ENCODE measurements at regions not wholly inside any gene's neighbourhood (a gene's known extent, or its start where the extent isn't known, plus 50 kb on each side); places are given as distances from the start of the nearest gene placed in this dataset.
A peak's percentile ranks its signal among the peaks of the same experiment; 100 is the strongest.

DNA sequence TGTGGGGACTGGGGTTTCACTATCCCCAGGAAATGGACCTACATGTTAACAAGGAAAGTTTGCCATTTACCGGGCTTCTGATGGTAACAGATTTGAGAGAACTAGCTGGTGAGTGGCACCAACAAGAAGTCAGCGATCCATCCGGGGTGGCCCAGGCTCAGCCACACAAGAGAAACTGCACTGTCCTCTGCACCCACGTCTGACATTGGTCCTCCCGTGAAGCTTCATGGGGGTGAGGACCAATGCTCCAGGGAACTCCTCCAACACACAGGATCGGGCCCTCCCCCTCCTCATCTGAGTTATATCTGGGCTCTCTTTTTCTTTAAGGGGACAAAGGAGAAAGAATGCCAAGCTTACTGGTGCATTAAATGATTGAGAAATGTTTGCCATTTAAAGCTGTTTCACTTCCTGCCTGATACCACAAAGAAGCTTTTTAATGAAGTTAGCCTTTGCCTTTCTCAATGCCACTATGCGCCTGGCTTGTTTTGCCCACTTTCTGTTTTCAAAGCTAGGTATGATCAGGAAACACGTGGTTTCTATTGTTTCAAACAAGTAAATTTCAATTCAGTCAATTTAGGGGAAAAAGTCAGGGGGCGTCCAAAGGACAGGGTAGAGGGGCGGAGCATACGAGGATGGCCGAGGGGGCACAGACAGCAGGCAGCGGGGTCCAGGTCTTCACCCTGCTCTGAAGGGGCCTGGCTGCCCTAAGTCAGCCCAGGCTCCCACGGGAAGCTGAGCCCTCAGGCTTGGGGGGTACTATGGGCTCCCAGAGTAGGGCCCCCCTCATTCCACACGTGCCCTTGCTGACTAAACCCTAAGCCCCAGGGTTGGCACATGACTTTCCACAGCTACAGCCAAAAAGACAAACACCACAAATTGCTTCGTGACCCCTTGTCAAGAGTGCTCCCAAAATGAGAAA is 204.0 kb upstream of the ID2 start:
- Histone ChIP-seq H3K4me1 (ENCODE audit: control insufficient read depth in 4 of 4, insufficient read depth in 4 of 4, low read length in 3 of 4) (peaks cover 11 to 48% (median 31%) of the 10 kb centered on the region in 4 donors), H3K4me3 (ENCODE audit: low read depth in 1 of 3, low read length in 3 of 3) (no peak overlapping the region), H3K9ac (ENCODE audit: low read depth in 1 of 2, low read length in 2 of 2) (peak overlapping the region in 1 of 2 donors; percentile 45), H3K36me3 (ENCODE audit: control insufficient read depth in 4 of 4, insufficient read depth in 3 of 4, low read depth in 1 of 4, low read length in 3 of 4) (no peaks in the 10 kb centered on the region), H3K27ac (ENCODE audit: low read depth in 1 of 2, low read length in 2 of 2) (peak overlapping the region; percentile 64 to 94), H3K27me3 (ENCODE audit: control insufficient read depth in 4 of 4, insufficient read depth in 4 of 4, low read length in 3 of 4) (no peaks in the 10 kb centered on the region), H3K9me3 (ENCODE audit: control insufficient read depth in 4 of 4, low read length in 3 of 4) (no peaks in the 10 kb centered on the region)
- peak; percentile 27 to 49 for TF ChIP-seq RAD21 (IDR thresholded peaks at IDR 0.05)
- no peak for TF ChIP-seq HNF4A (conservative IDR thresholded peaks at IDR 0.05)
- TF ChIP-seq YY1 (IDR thresholded peaks at IDR 0.05) = no peak
- TF ChIP-seq SP1 (IDR thresholded peaks at IDR 0.05) = peak; percentile 12
- TF ChIP-seq RXRA (IDR thresholded peaks at IDR 0.05) = no peak
- TF ChIP-seq GABPA (IDR thresholded peaks at IDR 0.05 in 1 of 2, conservative IDR thresholded peaks at IDR 0.05 in 1 of 2) = no peak
- TF ChIP-seq EGR1 (IDR thresholded peaks at IDR 0.05; ENCODE audit: low read depth in 2 of 2) = no peak
- WGBS = 75% methylated on average over 16 of the region's 16 CpGs
- no peak for DNase-seq (ENCODE audit: low spot score)

DNA sequence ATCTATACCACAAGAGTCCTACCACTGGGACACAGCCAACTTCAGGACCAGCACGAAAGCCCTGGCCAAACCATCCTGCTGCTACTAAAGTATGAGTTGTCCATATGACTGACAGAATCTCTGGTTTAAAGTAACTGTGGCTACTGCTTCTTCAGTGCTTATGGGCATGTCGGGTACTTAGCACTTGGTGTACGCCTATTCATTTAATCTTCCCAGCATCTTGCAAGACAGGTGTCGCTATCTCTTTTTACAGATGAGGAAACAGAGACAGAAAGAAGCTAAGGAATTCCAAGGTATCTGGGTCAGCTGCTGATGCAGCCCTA is 203.4 kb upstream of the ID2 start:
- H3K27ac ChIP-seq (ENCODE audit: low read depth in 1 of 2, low read length in 2 of 2) = peak overlapping the region; percentile 64 to 94
- H3K9ac ChIP-seq (ENCODE audit: low read depth in 1 of 2, low read length in 2 of 2) = no peak overlapping the region
- H3K4me3 ChIP-seq (ENCODE audit: low read depth in 1 of 3, low read length in 3 of 3) = no peak overlapping the region
- DNase-seq (ENCODE audit: low spot score) = no peak
- 76% methylated on average over 4 of the region's 4 CpGs for WGBS
- no peaks in the 10 kb centered on the region for H3K9me3 ChIP-seq (ENCODE audit: control insufficient read depth in 4 of 4, low read length in 3 of 4)
- H3K36me3 ChIP-seq (ENCODE audit: control insufficient read depth in 4 of 4, insufficient read depth in 3 of 4, low read depth in 1 of 4, low read length in 3 of 4) = no peaks in the 10 kb centered on the region
- peaks cover 11 to 43% (median 27%) of the 10 kb centered on the region in 4 donors for H3K4me1 ChIP-seq (ENCODE audit: control insufficient read depth in 4 of 4, insufficient read depth in 4 of 4, low read length in 3 of 4)
- H3K27me3 ChIP-seq (ENCODE audit: control insufficient read depth in 4 of 4, insufficient read depth in 4 of 4, low read length in 3 of 4) = no peaks in the 10 kb centered on the region
- TF ChIP-seq FOXA1 (IDR thresholded peaks at IDR 0.05) (no peak), TAF1 (conservative IDR thresholded peaks at IDR 0.05) (no peak), SP1 (IDR thresholded peaks at IDR 0.05) (no peak)
- TF ChIP-seq, protein P1, sequence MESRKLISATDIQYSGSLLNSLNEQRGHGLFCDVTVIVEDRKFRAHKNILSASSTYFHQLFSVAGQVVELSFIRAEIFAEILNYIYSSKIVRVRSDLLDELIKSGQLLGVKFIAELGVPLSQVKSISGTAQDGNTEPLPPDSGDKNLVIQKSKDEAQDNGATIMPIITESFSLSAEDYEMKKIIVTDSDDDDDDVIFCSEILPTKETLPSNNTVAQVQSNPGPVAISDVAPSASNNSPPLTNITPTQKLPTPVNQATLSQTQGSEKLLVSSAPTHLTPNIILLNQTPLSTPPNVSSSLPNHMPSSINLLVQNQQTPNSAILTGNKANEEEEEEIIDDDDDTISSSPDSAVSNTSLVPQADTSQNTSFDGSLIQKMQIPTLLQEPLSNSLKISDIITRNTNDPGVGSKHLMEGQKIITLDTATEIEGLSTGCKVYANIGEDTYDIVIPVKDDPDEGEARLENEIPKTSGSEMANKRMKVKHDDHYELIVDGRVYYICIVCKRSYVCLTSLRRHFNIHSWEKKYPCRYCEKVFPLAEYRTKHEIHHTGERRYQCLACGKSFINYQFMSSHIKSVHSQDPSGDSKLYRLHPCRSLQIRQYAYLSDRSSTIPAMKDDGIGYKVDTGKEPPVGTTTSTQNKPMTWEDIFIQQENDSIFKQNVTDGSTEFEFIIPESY (IDR thresholded peaks at IDR 0.05) = no peak
- TF ChIP-seq, protein P2, sequence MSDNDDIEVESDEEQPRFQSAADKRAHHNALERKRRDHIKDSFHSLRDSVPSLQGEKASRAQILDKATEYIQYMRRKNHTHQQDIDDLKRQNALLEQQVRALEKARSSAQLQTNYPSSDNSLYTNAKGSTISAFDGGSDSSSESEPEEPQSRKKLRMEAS (IDR thresholded peaks at IDR 0.05) = no peak

DNA sequence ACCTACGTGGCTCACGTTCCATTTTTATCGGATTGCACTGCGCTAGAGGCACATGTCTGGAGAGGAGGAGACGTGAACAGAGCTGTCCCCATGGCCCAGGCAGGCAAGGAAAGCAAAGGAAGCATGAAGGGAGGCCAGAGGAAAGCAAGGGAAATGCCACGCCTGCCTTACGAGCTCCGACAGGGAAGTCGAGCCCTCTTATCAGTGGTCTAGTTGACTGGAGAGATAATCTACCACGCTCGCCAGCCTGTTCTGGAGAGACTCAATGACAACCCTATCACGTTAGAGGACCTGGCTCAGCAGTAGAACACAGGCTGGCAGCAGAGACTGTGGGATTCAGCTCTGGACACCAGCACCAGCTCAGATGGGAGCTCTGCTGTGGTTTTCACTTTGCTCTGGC is 202.6 kb upstream of the ID2 start:
- DNase-seq (ENCODE audit: low spot score) = no peak
- Histone ChIP-seq H3K27me3 (ENCODE audit: control insufficient read depth in 4 of 4, insufficient read depth in 4 of 4, low read length in 3 of 4) (no peaks in the 10 kb centered on the region), H3K4me1 (ENCODE audit: control insufficient read depth in 4 of 4, insufficient read depth in 4 of 4, low read length in 3 of 4) (peaks cover 11 to 39% (median 23%) of the 10 kb centered on the region in 4 donors), H3K36me3 (ENCODE audit: control insufficient read depth in 4 of 4, insufficient read depth in 3 of 4, low read depth in 1 of 4, low read length in 3 of 4) (no peaks in the 10 kb centered on the region), H3K9me3 (ENCODE audit: control insufficient read depth in 4 of 4, low read length in 3 of 4) (no peaks in the 10 kb centered on the region), H3K27ac (ENCODE audit: low read depth in 1 of 2, low read length in 2 of 2) (peak overlapping the region in 1 of 2 donors; percentile 7), H3K9ac (ENCODE audit: low read depth in 1 of 2, low read length in 2 of 2) (no peak overlapping the region), H3K4me3 (ENCODE audit: low read depth in 1 of 3, low read length in 3 of 3) (no peak overlapping the region)
- TF ChIP-seq RAD21 (IDR thresholded peaks at IDR 0.05) (peak in 1 of 2 donors; percentile 41), FOXA1 (IDR thresholded peaks at IDR 0.05) (no peak), TAF1 (conservative IDR thresholded peaks at IDR 0.05) (no peak)
- TF ChIP-seq, protein P2 (IDR thresholded peaks at IDR 0.05) = no peak
- 71% methylated on average over 12 of the region's 12 CpGs for WGBS
